Endodermal cell (in vitro differentiated cells): ENCODE measurements at regions not wholly inside any gene's neighbourhood (a gene's known extent, or its start where the extent isn't known, plus 50 kb on each side); places are given as distances from the start of the nearest gene placed in this dataset.

Experiments used
- DNase-seq: peaks from one replicate; pipeline ENCODE4 v3.0.0-alpha.2; 2017
- H3K27ac ChIP-seq: 2 replicates; pipeline ENCODE4 v1.5.1; 2013; ENCODE audit warnings: mild to moderate bottlenecking, low read depth, low read length, moderate library complexity
- H3K27me3 ChIP-seq: 2 replicates; pipeline ENCODE4 v1.6.1; 2013; ENCODE audit warnings: mild to moderate bottlenecking, low read length, moderate library complexity; ENCODE audit not compliant: insufficient read depth, control insufficient read depth, poor library complexity, severe bottlenecking
- H3K36me3 ChIP-seq: 2 replicates; pipeline ENCODE4 v1.7.0; 2013; ENCODE audit warnings: mild to moderate bottlenecking, low read length, moderate library complexity; ENCODE audit not compliant: control insufficient read depth, insufficient read depth
- H3K4me1 ChIP-seq: one replicate; pipeline ENCODE4 v1.7.0; 2013; ENCODE audit warnings: low read length; ENCODE audit not compliant: control insufficient read depth, insufficient read depth
- H3K4me3 ChIP-seq: 2 replicates; pipeline ENCODE4 v1.5.1; 2013; ENCODE audit warnings: mild to moderate bottlenecking, low read length, moderate library complexity
- H3K9ac ChIP-seq: 2 replicates; pipeline ENCODE4 v1.6.1; 2013; ENCODE audit warnings: mild to moderate bottlenecking, low read length, moderate library complexity; ENCODE audit not compliant: poor library complexity, severe bottlenecking; ENCODE audit errors: extremely low read depth
- H3K9me3 ChIP-seq: 2 replicates; pipeline ENCODE4 v1.6.1; 2013; ENCODE audit warnings: mild to moderate bottlenecking, low read length, moderate library complexity; ENCODE audit not compliant: control insufficient read depth
- H3K27ac Mint-ChIP-seq: 2 replicates; pipeline ENCODE4 v1.8.0; 2020; ENCODE audit warnings: mixed read lengths
- H3K27me3 Mint-ChIP-seq: 2 replicates; pipeline ENCODE4 v1.8.0; 2021; ENCODE audit warnings: mild to moderate bottlenecking, mixed read lengths; ENCODE audit not compliant: insufficient read depth
- H3K36me3 Mint-ChIP-seq: 2 replicates; pipeline ENCODE4 v1.8.0; 2020; ENCODE audit warnings: low read depth, mixed read lengths
- H3K4me1 Mint-ChIP-seq: 2 replicates; pipeline ENCODE4 v1.8.0; 2020; ENCODE audit warnings: mixed read lengths
- H3K4me3 Mint-ChIP-seq: 2 replicates; pipeline ENCODE4 v1.8.0; 2020; ENCODE audit warnings: mild to moderate bottlenecking, moderate library complexity, mixed read lengths
- H3K9me3 Mint-ChIP-seq: 2 replicates; pipeline ENCODE4 v1.8.0; 2020; ENCODE audit warnings: mild to moderate bottlenecking, mixed read lengths
- WGBS, 2 experiments: methylation state at CpG; one replicate each; pipeline versions ENCODE4 v1.1.5 to v1.1.7; 2013; ENCODE audit warnings: missing lambda C conversion rate in 2 of 2, mixed read lengths in 1 of 2; ENCODE audit not compliant: insufficient coverage in 1 of 2, insufficient read length in 1 of 2; 5-methylcytosine and 5-hydroxymethylcytosine counted together
- TF ChIP-seq, protein P1 (sequence below): fragments of 200-600 bp; sonication (generic); conservative IDR thresholded peaks from 2 replicates; pipeline ENCODE4 v1.5.0; 2021; ENCODE audit warnings: antibody characterized with exemption, mild to moderate bottlenecking

DNA sequence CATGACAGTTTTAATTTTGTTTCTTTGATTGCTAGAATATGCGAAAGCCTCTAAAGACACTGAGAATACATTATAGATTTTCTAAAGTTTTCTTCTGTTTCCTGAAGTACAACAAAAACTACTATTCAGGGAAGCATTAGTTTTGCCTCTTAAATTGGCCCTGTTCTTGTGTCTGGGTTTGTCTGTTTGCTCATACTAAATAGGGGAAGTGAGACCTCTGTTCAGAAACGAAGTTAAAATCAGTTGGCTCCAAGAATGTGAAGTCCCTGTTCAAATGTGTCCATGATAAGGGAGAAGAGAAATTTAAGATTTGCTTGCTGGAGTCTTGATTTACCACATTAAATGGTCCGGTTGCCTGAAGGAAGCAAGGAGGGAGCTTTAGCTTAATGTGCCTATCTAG is 327.3 kb upstream of the GBE1 start:
- H3K27me3 Mint-ChIP-seq, result no peaks in the 10 kb centered on the region
- Histone ChIP-seq H3K36me3 (no peaks in the 10 kb centered on the region), H3K9ac (no peak overlapping the region), H3K9me3 (no peaks in the 10 kb centered on the region), H3K27ac (no peak overlapping the region), H3K4me1 (no peaks in the 10 kb centered on the region), H3K4me3 (no peak overlapping the region), H3K27me3 (no peaks in the 10 kb centered on the region)
- no peaks in the 10 kb centered on the region for H3K36me3 Mint-ChIP-seq
- WGBS, 2 experiments, result 93 to 100% methylated on average over 1 to 3 of the region's 3 CpGs
- no peak overlapping the region for H3K4me3 Mint-ChIP-seq
- H3K9me3 Mint-ChIP-seq, result peaks cover 3% of the 10 kb centered on the region
- DNase-seq, result no peak
- TF ChIP-seq, protein P1, sequence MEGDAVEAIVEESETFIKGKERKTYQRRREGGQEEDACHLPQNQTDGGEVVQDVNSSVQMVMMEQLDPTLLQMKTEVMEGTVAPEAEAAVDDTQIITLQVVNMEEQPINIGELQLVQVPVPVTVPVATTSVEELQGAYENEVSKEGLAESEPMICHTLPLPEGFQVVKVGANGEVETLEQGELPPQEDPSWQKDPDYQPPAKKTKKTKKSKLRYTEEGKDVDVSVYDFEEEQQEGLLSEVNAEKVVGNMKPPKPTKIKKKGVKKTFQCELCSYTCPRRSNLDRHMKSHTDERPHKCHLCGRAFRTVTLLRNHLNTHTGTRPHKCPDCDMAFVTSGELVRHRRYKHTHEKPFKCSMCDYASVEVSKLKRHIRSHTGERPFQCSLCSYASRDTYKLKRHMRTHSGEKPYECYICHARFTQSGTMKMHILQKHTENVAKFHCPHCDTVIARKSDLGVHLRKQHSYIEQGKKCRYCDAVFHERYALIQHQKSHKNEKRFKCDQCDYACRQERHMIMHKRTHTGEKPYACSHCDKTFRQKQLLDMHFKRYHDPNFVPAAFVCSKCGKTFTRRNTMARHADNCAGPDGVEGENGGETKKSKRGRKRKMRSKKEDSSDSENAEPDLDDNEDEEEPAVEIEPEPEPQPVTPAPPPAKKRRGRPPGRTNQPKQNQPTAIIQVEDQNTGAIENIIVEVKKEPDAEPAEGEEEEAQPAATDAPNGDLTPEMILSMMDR, result no peak
- H3K4me1 Mint-ChIP-seq, result no peaks in the 10 kb centered on the region
- H3K27ac Mint-ChIP-seq, result no peak overlapping the region

DNA sequence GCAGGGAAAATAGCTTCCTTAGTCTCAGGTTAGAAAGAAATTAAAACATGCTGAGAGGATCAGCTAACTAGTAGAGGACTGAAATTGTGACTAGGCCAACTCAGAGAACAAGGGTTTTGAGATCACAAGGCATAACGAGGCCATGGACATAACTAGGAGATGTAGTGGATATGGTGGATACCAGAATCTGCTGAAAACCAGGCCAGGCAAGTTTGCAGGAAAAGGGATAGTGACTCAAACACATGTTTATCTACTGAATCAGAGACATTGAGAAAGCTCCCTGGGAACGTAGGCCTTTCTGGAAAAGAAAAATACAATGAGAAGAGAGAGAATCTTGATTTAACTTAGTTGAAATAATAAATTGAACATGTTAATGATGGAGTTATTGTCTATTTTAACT is 326.5 kb upstream of the GBE1 start:
- WGBS, 2 experiments, result 88 to 95% methylated on average over 2 of the region's 2 CpGs
- H3K9ac ChIP-seq, result no peak overlapping the region

DNA sequence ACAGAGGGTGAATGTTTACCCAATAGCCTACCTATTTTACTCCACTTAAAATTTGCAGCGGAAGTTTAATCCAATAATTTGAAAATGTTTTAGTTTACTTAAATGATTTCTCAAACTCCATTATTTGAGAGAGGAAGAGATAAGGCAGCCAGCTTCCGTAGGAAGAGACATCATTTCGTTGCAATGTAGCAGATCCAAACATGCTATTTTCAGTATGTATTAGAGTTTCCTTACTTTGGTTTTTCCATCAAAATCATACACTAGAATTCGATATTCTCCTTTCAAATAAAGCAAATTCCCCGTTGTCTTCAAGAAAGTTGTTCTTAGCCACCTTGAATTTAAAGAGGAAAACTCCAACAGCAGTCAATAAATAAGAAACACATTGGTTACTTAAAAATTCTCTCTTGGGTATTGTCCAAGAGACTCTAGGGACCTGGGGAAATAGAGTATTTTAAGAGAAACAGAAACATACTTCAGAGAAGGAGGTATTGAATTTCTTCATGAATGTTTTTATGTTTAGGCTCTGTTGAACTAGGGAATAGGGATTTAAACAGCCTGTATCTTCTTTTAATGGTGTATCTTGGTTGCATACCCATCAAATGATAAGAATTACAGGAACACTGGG is 324.5 kb upstream of the GBE1 start:
- no peak overlapping the region for H3K4me3 Mint-ChIP-seq
- no peaks in the 10 kb centered on the region for H3K36me3 ChIP-seq
- no peak for DNase-seq
- H3K27me3 ChIP-seq, result no peaks in the 10 kb centered on the region
- no peaks in the 10 kb centered on the region for H3K9me3 ChIP-seq
- TF ChIP-seq, protein P1, result no peak
- H3K4me3 ChIP-seq, result no peak overlapping the region
- H3K9me3 Mint-ChIP-seq, result no peaks in the 10 kb centered on the region
- H3K36me3 Mint-ChIP-seq, result no peaks in the 10 kb centered on the region
- no peak overlapping the region for H3K9ac ChIP-seq
- no peak overlapping the region for H3K27ac Mint-ChIP-seq
- H3K27me3 Mint-ChIP-seq, result no peaks in the 10 kb centered on the region
- 90% methylated on average over 2 to 4 of the region's 5 CpGs for WGBS, 2 experiments
- H3K4me1 ChIP-seq, result no peaks in the 10 kb centered on the region
- no peaks in the 10 kb centered on the region for H3K4me1 Mint-ChIP-seq
- no peak overlapping the region for H3K27ac ChIP-seq

More for the DNA sequence above, 326.5 kb upstream of the GBE1 start:
- H3K36me3 Mint-ChIP-seq, result no peaks in the 10 kb centered on the region
- peak; percentile 31 for DNase-seq
- H3K4me1 ChIP-seq, result no peaks in the 10 kb centered on the region
- no peaks in the 10 kb centered on the region for H3K9me3 Mint-ChIP-seq
- no peaks in the 10 kb centered on the region for H3K36me3 ChIP-seq
- H3K27me3 ChIP-seq, result no peaks in the 10 kb centered on the region
- no peak overlapping the region for H3K27ac Mint-ChIP-seq
- H3K4me3 Mint-ChIP-seq, result no peak overlapping the region
- H3K27me3 Mint-ChIP-seq, result no peaks in the 10 kb centered on the region
- H3K4me1 Mint-ChIP-seq, result no peaks in the 10 kb centered on the region
- H3K4me3 ChIP-seq, result no peak overlapping the region
- no peak overlapping the region for H3K27ac ChIP-seq
- H3K9me3 ChIP-seq, result no peaks in the 10 kb centered on the region
- TF ChIP-seq, protein P1, result no peak
